GM21423 (cell line): ENCODE measurements at regions not wholly inside any gene's neighbourhood (a gene's known extent, or its start where the extent isn't known, plus 50 kb on each side); places are given as distances from the start of the nearest gene placed in this dataset.
A peak's percentile ranks its signal among the peaks of the same experiment; 100 is the strongest.
"Not testable (repeated sequence)": the region's sequence is repeated elsewhere in the genome, so short reads cannot be mapped to it uniquely, and the experiment has no call there.

Source experiments
- ATAC-seq: cut with Tn5 transposase; IDR thresholded peaks from one replicate; pipeline ENCODE4 v1.9.1; 2021; ENCODE audit warnings: mild to moderate bottlenecking, moderate library complexity; ENCODE audit not compliant: unreplicated experiment

- no peak for ATAC-seq
Observed at GRCh38 chr3:192011137-192011536, 550.2 kb downstream of the PYDC2 start.

GRCh38 chr3:192013110-192013509, 552.1 kb downstream of the PYDC2 start:
- ATAC-seq: no peak

- ATAC-seq: no peak
Observed at GRCh38 chr3:192022412-192022811, 561.4 kb downstream of the PYDC2 start.

- ATAC-seq: no peak
Observed at GRCh38 chr3:192024751-192025150, 563.8 kb downstream of the PYDC2 start.

- ATAC-seq: no peak
Observed at GRCh38 chr3:192026661-192027060, 565.7 kb downstream of the PYDC2 start.

- ATAC-seq: no peak
Observed at GRCh38 chr3:192031941-192032340, 571.0 kb downstream of the PYDC2 start.

DNA sequence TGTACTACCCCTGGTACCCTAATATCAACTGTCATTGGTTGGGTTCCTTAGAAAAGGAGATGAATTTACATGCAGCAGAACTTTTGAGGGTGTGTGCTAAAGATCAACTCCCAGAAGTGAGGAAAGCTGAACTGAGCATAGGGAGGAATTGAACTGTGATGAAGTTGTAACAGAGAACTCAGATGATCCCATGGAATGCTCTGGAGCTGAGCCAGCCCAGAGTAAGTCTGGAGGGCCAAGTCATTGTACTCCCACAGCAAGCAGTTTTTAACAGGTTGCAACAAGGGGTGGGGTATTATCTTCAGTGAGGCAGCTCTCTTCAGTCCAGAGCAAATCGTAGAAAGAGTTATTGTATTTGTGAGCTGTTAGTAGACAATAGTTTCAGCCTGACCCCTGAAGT, 572.3 kb downstream of the PYDC2 start:
- no peak for ATAC-seq

- no peak for ATAC-seq
Observed at GRCh38 chr3:192038726-192039125, 577.8 kb downstream of the PYDC2 start.

DNA sequence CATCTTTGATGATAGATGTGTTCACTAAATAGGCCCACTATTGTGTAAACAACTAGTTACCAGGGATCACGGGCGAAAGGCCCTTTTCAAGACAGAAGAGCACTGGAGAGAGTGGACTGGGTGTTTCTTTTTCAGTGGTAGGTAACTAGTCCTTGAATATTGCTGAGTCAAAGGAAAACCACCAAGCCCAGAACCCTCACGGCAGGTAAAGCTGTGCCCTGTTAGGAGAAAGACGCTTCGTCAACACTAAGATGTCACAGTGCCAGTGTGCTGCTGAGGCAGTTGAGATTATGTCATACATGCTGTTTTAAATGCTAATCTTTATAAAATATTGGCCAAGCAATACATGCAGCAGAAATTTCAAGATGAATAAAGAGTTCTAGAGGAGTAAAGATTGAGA, 578.6 kb downstream of the PYDC2 start:
- no peak for ATAC-seq

DNA sequence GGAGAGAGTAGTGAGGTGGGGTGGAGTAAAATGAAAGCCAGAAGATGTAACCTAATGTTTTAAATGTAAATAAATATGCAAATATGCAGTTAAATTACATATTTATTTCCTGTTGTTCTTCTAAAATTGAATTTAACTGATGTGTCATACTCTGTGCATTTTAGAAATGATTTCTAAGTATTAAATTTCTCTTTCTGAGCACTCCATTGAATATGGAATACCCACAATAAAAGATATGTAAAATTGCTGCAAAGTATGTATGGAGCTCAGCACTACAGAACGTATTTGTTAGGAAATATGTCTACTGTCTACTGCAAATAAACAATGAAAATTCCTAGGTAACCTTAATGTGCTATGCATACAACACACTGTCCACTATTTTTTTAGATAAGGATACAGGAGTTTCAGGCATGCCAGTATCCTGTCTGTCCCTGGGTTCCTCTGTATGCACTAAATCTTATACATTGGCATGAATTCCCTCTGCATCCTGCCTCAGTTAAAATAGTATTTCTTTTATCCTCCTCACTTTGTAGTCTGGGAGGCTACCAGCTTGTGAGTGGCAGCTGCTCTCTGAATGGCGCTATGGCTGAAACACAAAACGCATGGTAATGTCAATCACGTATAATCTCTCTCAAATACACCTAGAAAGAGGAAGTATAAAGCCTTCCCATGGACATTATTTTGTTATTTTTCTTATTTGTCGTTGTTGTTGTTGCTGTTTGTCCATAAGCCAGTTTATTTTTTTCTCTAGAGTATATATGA, 579.5 kb downstream of the PYDC2 start:
- ATAC-seq: no peak

GRCh38 chr3:192042116-192042515, 581.2 kb downstream of the PYDC2 start:
- peak; percentile 99 for ATAC-seq

- ATAC-seq: no peak
Observed at GRCh38 chr3:192054881-192055280, 593.9 kb downstream of the PYDC2 start.

GRCh38 chr3:192055946-192056345, 595.0 kb downstream of the PYDC2 start:
- no peak for ATAC-seq

DNA sequence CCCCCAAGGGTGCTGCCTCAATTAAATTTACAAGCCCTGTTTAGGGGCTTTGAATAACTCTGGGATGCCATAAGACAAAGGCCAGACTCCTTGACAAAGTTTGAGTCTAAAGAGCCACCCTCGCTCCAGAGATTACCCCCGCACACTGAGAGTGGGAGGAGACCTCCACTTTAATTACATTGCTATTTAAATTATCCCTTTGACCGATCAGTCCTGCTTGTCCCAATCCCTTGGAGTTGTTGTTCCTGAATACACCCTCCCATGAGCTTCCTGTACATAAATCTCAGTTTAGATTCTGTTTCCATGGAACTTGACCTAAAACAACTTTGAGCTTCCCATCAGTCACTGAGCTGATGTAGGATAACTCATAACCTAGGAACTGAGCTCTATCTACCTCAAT, 596.3 kb downstream of the PYDC2 start:
- no peak for ATAC-seq

DNA sequence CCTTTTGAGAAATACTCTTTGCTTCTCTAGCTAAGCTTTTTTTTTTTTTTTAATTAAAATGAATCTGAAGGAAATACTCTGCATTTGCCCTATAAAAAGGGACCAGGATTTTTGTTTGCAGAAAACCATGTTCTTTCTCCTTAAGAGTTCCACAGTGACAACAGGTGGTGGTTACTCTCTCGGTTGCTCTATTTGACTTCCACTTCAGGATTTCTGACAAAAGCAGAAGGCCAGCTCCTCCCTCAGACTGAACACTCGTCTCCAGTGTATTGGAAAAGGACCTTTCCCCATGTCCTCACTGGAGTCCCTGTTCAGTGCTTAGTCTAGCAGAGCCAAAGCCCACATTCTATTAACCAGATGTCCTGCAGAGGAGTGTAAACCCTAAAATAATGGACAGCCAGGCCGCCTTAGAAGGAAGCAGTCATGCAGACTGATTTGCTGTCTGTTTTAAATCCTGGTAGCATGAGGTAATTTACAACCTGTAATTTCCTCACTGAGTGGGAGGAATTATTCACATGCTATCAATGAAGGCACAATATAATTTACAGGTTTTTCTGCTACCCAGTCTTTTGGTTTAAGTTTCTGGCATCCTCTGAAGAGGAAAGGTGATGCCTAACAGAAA, 599.3 kb downstream of the PYDC2 start:
- ATAC-seq: no peak

DNA sequence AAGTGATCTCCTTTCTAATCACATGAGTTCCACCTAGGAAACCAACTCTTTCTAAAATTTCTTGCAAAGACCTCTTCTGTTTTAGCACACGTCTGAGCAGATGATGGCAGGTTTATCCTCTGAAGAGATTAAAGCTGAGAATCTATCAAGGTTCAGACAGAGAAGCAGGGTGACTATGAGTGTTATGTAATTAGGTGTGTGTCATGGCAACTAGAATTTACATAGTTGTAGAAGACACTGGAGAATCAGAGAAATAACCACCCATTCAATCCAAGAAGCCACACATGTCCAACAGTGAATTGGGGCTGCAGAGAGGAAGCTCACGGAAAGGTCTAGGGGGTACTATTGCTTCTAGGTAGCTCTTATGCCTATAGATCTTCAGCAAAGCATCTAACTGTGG, 600.5 kb downstream of the PYDC2 start:
- no peak for ATAC-seq

DNA sequence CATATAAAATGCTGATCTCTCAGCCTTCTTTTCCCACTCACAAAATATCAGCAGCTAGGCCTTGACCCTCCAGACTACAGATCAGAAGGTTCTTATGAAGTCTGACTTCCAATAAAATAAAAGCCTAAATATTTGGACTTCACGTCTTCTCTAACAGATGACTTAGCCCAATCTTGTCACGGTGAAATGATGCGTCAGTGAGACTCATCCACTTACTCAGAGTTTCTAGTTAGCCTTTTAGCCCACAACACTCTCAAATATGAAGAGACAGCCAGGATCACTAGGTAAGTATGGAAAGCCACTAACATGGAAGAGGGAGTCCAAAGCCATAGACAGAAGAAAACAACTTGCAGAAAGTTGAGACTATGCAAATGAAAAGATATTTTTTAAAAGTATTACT, 601.2 kb downstream of the PYDC2 start:
- no peak for ATAC-seq

GRCh38 chr3:192063570-192063969, 602.6 kb downstream of the PYDC2 start:
- ATAC-seq: peak; percentile 64

DNA sequence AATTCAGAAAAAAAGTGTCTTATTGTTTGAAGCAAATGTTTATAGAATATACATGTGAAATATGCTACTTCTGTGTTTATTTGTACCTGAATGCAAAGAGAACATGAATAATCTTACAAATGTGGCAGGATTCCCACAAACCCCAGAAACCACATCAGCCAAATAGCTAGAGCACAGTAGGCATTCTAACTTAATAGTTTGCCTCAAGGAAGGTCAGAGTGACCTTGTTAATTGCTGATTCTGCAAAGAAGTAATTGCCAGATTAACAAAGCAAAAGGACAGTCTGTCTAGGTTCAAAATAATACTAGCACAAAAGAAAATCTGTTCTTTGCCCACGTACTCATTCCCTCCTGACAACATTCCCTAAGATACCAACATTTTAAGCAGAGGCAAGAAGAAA, 604.0 kb downstream of the PYDC2 start:
- no peak for ATAC-seq

DNA sequence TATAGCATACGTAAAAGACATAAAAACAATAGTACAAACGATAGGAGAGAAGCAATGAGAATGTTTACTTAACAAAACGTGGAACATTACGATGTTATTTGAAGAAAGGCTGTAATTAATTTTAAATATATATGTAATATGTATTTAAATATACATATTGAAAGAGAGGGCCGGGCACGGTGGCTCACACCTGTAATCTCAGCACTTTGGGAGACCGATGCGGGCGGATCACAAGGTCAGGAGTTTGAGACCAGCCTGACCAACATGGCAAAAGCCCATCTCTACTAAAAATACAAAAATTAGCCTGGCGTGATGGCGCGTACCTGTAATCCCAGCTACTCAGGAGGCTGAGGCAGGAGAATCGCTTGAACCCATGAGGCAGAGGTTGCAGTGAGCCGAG, 605.3 kb downstream of the PYDC2 start:
- not testable (repeated sequence) for ATAC-seq

DNA sequence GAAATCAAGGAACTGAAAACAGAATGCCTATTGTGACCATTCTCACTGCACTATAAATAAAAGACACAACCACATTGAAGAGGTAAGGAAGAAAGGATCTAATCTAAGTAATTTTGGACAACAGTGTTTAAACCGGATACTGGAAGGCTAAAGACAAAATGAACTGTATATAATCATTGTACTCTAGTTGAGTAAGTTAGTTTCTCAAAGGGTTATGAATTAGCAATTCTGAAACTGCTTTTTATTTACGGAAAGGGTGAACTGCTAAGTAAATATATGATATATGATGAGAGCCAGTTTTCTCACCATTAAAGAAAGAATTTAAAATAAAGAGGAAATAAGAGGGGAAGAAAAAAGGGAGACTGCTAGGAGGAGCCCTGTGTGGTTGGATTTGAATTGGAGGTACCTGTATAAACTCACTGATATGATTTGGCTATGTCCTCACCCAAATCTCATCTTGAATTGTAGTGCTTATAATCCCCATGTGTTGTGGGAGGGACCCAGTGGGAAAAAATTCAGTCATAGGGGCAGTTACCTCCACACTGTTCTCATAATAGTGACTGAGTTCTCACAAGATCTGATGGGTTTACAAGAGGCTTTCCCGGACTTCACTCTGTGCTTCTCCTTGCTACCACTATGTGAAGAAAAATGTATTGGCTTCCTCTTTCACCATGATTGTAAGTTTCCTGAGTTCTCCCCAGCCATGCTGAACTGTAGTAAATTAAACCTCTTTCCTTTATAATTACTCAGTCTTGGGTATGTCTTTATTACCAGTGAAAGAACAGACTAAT, 607.7 kb downstream of the PYDC2 start:
- peak; percentile 75 for ATAC-seq
